ENCODE measurements at regions not wholly inside any gene's neighbourhood (a gene's known extent, or its start where the extent isn't known, plus 50 kb on each side); places are given as distances from the start of the nearest gene placed in this dataset.

- Histone ChIP-seq H3K4me3 (no peak overlapping the region), H3K27ac (no peak overlapping the region), H3K27me3 (no peaks in the 10 kb centered on the region), H3K9me3 (peaks cover 0 to 15% (median 0%) of the 10 kb centered on the region in 4 donors), H3K4me1 (no peaks in the 10 kb centered on the region), H3K36me3 (no peaks in the 10 kb centered on the region)
- WGBS, 2 donors, result 95 to 96% methylated on average over 8 of the region's 8 CpGs
- DNase-seq, result no peak
- intact Hi-C loops (cut with DNase I), result no loop called here
- TF ChIP-seq POLR2AphosphoS5 (IDR thresholded peaks at IDR 0.05) (no peak), CTCF (IDR thresholded peaks at IDR 0.05) (no peak), EP300 (IDR thresholded peaks at IDR 0.05) (no peak), POLR2A (IDR thresholded peaks at IDR 0.05) (no peak)
Measured at GRCh38 chr2:12219761-12220160, 473.3 kb downstream of the LPIN1 start.

DNA sequence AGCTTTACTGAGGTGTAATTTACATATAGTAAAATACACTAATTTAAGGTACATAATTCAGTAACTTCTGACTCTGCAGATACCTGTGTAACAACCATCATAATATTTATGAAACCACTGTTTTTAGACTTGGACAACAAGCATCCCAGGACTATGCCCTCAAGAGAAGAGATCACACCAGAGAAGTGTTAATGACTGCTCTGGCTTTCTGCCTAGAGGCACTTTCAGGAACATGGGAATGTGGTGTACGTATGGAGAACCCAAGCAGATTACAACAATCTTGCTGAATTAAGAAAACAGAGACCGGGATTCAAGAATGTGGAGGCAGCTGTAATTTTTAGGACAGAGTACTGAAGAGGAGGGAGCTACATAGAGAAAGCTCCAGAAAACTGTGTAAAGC is 475.2 kb downstream of the LPIN1 start:
- Histone ChIP-seq H3K36me3 (no peaks in the 10 kb centered on the region), H3K27ac (no peak overlapping the region), H3K4me1 (peaks cover 0 to 5% (median 3%) of the 10 kb centered on the region in 4 donors), H3K9me3 (peaks cover 0 to 15% (median 0%) of the 10 kb centered on the region in 4 donors), H3K27me3 (no peaks in the 10 kb centered on the region), H3K4me3 (no peak overlapping the region)
- no peak for TF ChIP-seq POLR2A (IDR thresholded peaks at IDR 0.05)
- TF ChIP-seq EP300 (IDR thresholded peaks at IDR 0.05), result no peak
- 73 to 79% methylated on average over 2 of the region's 2 CpGs for WGBS, 2 donors
- intact Hi-C loops (cut with DNase I), result no loop called here
- DNase-seq, result no peak

- 42 to 79% methylated on average over 1 of the region's 1 CpG for WGBS, 2 donors
- TF ChIP-seq POLR2AphosphoS5 (IDR thresholded peaks at IDR 0.05), result no peak
- no peak for TF ChIP-seq CTCF (IDR thresholded peaks at IDR 0.05)
- TF ChIP-seq POLR2A (IDR thresholded peaks at IDR 0.05), result no peak
- TF ChIP-seq EP300 (IDR thresholded peaks at IDR 0.05), result no peak
- Histone ChIP-seq H3K4me3 (no peak overlapping the region), H3K27me3 (no peaks in the 10 kb centered on the region), H3K27ac (no peak overlapping the region), H3K4me1 (peaks cover 0 to 12% (median 10%) of the 10 kb centered on the region in 4 donors), H3K9me3 (peaks cover 0 to 15% (median 0%) of the 10 kb centered on the region in 4 donors), H3K36me3 (no peaks in the 10 kb centered on the region)
- intact Hi-C loops (cut with DNase I), result no loop called here
- no peak for DNase-seq
Measured at GRCh38 chr2:12222554-12222953, 476.1 kb downstream of the LPIN1 start.

GRCh38 chr2:12223732-12224131 is 477.3 kb downstream of the LPIN1 start:
- no peak for TF ChIP-seq CTCF (IDR thresholded peaks at IDR 0.05)
- TF ChIP-seq POLR2A (IDR thresholded peaks at IDR 0.05), result no peak
- no peak for TF ChIP-seq POLR2AphosphoS5 (IDR thresholded peaks at IDR 0.05)
- no peak for TF ChIP-seq EP300 (IDR thresholded peaks at IDR 0.05)
- intact Hi-C loops (cut with DNase I), result no loop called here

GRCh38 chr2:12226653-12227052 is 480.2 kb downstream of the LPIN1 start:
- intact Hi-C loops (cut with DNase I), result no loop called here
- peaks cover 0 to 15% (median 0%) of the 10 kb centered on the region in 4 donors for H3K9me3 ChIP-seq
- H3K36me3 ChIP-seq, result no peaks in the 10 kb centered on the region
- no peak for DNase-seq
- no peak overlapping the region for H3K4me3 ChIP-seq
- peaks cover 0 to 12% (median 10%) of the 10 kb centered on the region in 4 donors for H3K4me1 ChIP-seq
- peak overlapping the region in 1 of 4 donors; percentile 1 for H3K27ac ChIP-seq
- H3K27me3 ChIP-seq, result no peaks in the 10 kb centered on the region
- TF ChIP-seq POLR2AphosphoS5 (IDR thresholded peaks at IDR 0.05), result peak in 1 of 4 donors; percentile 11
- TF ChIP-seq POLR2A (IDR thresholded peaks at IDR 0.05), result no peak
- no peak for TF ChIP-seq EP300 (IDR thresholded peaks at IDR 0.05)

More at GRCh38 chr2:12223732-12224131, 477.3 kb downstream of the LPIN1 start:
- H3K27me3 ChIP-seq, result no peaks in the 10 kb centered on the region
- no peak for DNase-seq
- no peaks in the 10 kb centered on the region for H3K36me3 ChIP-seq
- no peak overlapping the region for H3K27ac ChIP-seq
- peaks cover 0 to 15% (median 0%) of the 10 kb centered on the region in 4 donors for H3K9me3 ChIP-seq
- peaks cover 0 to 12% (median 10%) of the 10 kb centered on the region in 4 donors for H3K4me1 ChIP-seq
- H3K4me3 ChIP-seq, result no peak overlapping the region
- 62 to 73% methylated on average over 6 of the region's 6 CpGs for WGBS, 2 donors
